HCT116 (cell line): ENCODE measurements at regions not wholly inside any gene's neighbourhood (a gene's known extent, or its start where the extent isn't known, plus 50 kb on each side); places are given as distances from the start of the nearest gene placed in this dataset.

ENCODE experiments used
- ATAC-seq: fragments of 200-7000 bp; cut with Tn5 transposase; 2 replicates; pipeline ENCODE4 v1.9.1; 2020; ENCODE audit warnings: mild to moderate bottlenecking, moderate library complexity
- BruUV-seq: library from RNA; stranded (reverse); fragments of 400-500 nt; replicated peaks from 2 replicates; lab custom pipeline; 2021; lab: Mats Ljungman, UMichigan
- CTCF ChIA-PET: fragments of 300-600 bp; sonication (Branson Sonifier 250); formaldehyde crosslinking; loops from one replicate; lab custom pipeline; 2021; ENCODE audit warnings: antibody characterized with exemption; lab: Charles Lee
- POLR2A ChIA-PET: fragments of 300-600, 350-600 bp; sonication (Branson Sonifier 250); formaldehyde crosslinking; loops from one replicate; lab custom pipeline; 2021; ENCODE audit warnings: antibody characterized with exemption; lab: Charles Lee
- RAD21 ChIA-PET, 2 experiments: fragments of 300-600 bp; sonication (Branson Sonifier 250); formaldehyde crosslinking; loops; one replicate each; lab custom pipeline; 2023; ENCODE audit warnings: low total read pairs in 2 of 2; ENCODE audit not compliant: uncharacterized antibody in 2 of 2, unreplicated experiment in 2 of 2, low non-redundant PET in 1 of 2; lab: Charles Lee
- DNase-seq: peaks from one replicate; pipeline ENCODE4 v3.0.0-alpha.2; 2010; ENCODE audit warnings: low read depth, low spot score
- H2AFZ ChIP-seq: fragments of 200-600 bp; shearing (Covaris generic), sonication (generic); 2 replicates; pipeline ENCODE4 v1.6.1; 2017; ENCODE audit warnings: low read depth, mixed run types, mixed read lengths, antibody characterized with exemption, low read length; ENCODE audit not compliant: poor library complexity, severe bottlenecking
- H3K27ac ChIP-seq: 2 replicates; pipeline ENCODE4 v1.5.1; 2012; ENCODE audit warnings: low read depth, low read length
- H3K27me3 ChIP-seq: fragments of 200-600 bp; sonication (generic); 2 replicates; pipeline ENCODE4 v1.6.1; 2016; ENCODE audit warnings: mixed run types, low read length, mixed read lengths; ENCODE audit not compliant: insufficient read depth
- H3K36me3 ChIP-seq, 2 experiments: fragments of 200-500 bp in 1 of 2; fragments of 200-600 bp in 1 of 2; sonication (Bioruptor generic) in 1 of 2; sonication (generic) in 1 of 2; 2 replicates each; pipeline versions ENCODE4 v1.5.1 to v1.6.1; 2014 to 2016; ENCODE audit warnings: low read length in 2 of 2, inconsistent platforms in 1 of 2, mixed read lengths in 1 of 2, mixed run types in 1 of 2; ENCODE audit not compliant: insufficient read depth in 2 of 2, control insufficient read depth in 1 of 2
- H3K4me1 ChIP-seq, 2 experiments: fragments of 200-600 bp in 1 of 2; sonication (generic) in 1 of 2; 2 replicates each; pipeline versions ENCODE4 v1.5.1 to v1.6.1; 2012 to 2017; ENCODE audit warnings: low read length in 2 of 2, inconsistent platforms in 1 of 2, mild to moderate bottlenecking in 1 of 2, mixed read lengths in 1 of 2, mixed run types in 1 of 2, moderate library complexity in 1 of 2; ENCODE audit not compliant: insufficient read depth in 2 of 2, control insufficient read depth in 1 of 2
- H3K4me2 ChIP-seq: fragments of 200-600 bp; sonication (generic); 2 replicates; pipeline ENCODE4 v1.6.1; 2017; ENCODE audit warnings: mixed run types, low read length, mixed read lengths
- H3K4me3 ChIP-seq, 2 experiments: fragments of 200-600 bp in 1 of 2; sonication (generic) in 1 of 2; replicated peaks in 1 of 2; 2 replicates each; pipeline ENCODE4 v1.5.1; 2011 to 2016; ENCODE audit warnings: low read length in 2 of 2, control low read depth in 1 of 2, low read depth in 1 of 2, mild to moderate bottlenecking in 1 of 2, mixed read lengths in 1 of 2, mixed run types in 1 of 2
- H3K79me2 ChIP-seq: fragments of 200-600 bp; sonication (generic); 2 replicates; pipeline ENCODE4 v1.6.1; 2017; ENCODE audit warnings: mild to moderate bottlenecking, mixed run types, low read length, moderate library complexity, mixed read lengths; ENCODE audit not compliant: insufficient read depth
- H3K9ac ChIP-seq: fragments of 200-600 bp; sonication (generic); 2 replicates; pipeline ENCODE4 v1.6.1; 2016; ENCODE audit warnings: low read length, mixed read lengths
- H3K9me2 ChIP-seq: fragments of 200-600 bp; sonication (generic), shearing (Covaris generic); 2 replicates; pipeline ENCODE4 v1.6.1; 2017; ENCODE audit warnings: mixed run types, mild to moderate bottlenecking, moderate library complexity; ENCODE audit not compliant: insufficient read depth
- H3K9me3 ChIP-seq, 2 experiments: fragments of 200-500 bp in 1 of 2; fragments of 200-600 bp in 1 of 2; sonication (Bioruptor generic) in 1 of 2; sonication (generic) in 1 of 2; 2 replicates each; pipeline ENCODE4 v1.6.1; 2014 to 2017; ENCODE audit warnings: low read length in 2 of 2, mixed read lengths in 2 of 2, inconsistent platforms in 1 of 2, low read depth in 1 of 2, mild to moderate bottlenecking in 1 of 2, mixed run types in 1 of 2, moderate library complexity in 1 of 2; ENCODE audit not compliant: control insufficient read depth in 1 of 2, insufficient read depth in 1 of 2
- H4K20me1 ChIP-seq: fragments of 200-600 bp; sonication (generic), shearing (Covaris generic); 2 replicates; pipeline ENCODE4 v1.6.1; 2017; ENCODE audit warnings: mixed run types, mild to moderate bottlenecking, moderate library complexity; ENCODE audit not compliant: insufficient read depth
- CBX3 ChIP-seq: IDR thresholded peaks from 2 replicates; pipeline ENCODE4 v1.6.1; 2012; ENCODE audit warnings: low read depth
- ELF1 ChIP-seq: IDR thresholded peaks from 2 replicates; pipeline ENCODE4 v1.6.1; 2012; ENCODE audit warnings: low read depth, borderline replicate concordance
- FOSL1 ChIP-seq: IDR thresholded peaks from 2 replicates; pipeline ENCODE4 v1.6.1; 2012; ENCODE audit warnings: low read depth
- MAX ChIP-seq: IDR thresholded peaks from 2 replicates; pipeline ENCODE4 v1.6.1; 2012
- POLR2A ChIP-seq: IDR thresholded peaks from 2 replicates; pipeline ENCODE4 v1.7.0; 2011; ENCODE audit warnings: borderline replicate concordance; ENCODE audit not compliant: insufficient read depth, insufficient read length; ENCODE audit errors: extremely low read depth
- REST ChIP-seq: IDR thresholded peaks from 2 replicates; pipeline ENCODE4 v1.6.1; 2012; ENCODE audit warnings: low read depth
- SIN3A ChIP-seq: IDR thresholded peaks from 2 replicates; pipeline ENCODE4 v1.6.1; 2012; ENCODE audit warnings: low read depth
- YY1 ChIP-seq: IDR thresholded peaks from 2 replicates; pipeline ENCODE4 v1.6.1; 2011; ENCODE audit warnings: low read length, low read depth, moderate library complexity, mild to moderate bottlenecking; ENCODE audit not compliant: insufficient replicate concordance; ENCODE audit errors: extremely low read depth
- intact Hi-C: fragments of 100-400 bp; cut with micrococcal nuclease; formaldehyde crosslinking; loops from 2 replicates; pipeline ENCODE4 v1.10.0; 2022

- H3K4me3 ChIP-seq, result no peak overlapping the region
- H3K9me3 ChIP-seq, result no peaks in the 10 kb centered on the region
- RAD21 ChIA-PET, result no interaction called here
- POLR2A ChIA-PET, result no interaction called here
- CTCF ChIA-PET, result no interaction called here
- no peaks in the 10 kb centered on the region for H3K79me2 ChIP-seq
- no peaks in the 10 kb centered on the region for H4K20me1 ChIP-seq
- DNase-seq (no peak), ATAC-seq (no peak)
- no peak overlapping the region for H2AFZ ChIP-seq
- H3K27ac ChIP-seq, result no peak overlapping the region
- no peaks in the 10 kb centered on the region for H3K36me3 ChIP-seq
- H3K27me3 ChIP-seq, result no peaks in the 10 kb centered on the region
- H3K4me1 ChIP-seq, result no peaks in the 10 kb centered on the region
- intact Hi-C loops, result no loop called here
- H3K4me2 ChIP-seq, result no peak overlapping the region
- TF ChIP-seq SIN3A, result no peak
- TF ChIP-seq ELF1, result no peak
- no peak for TF ChIP-seq CBX3
- no peak for TF ChIP-seq REST
- no peak for TF ChIP-seq POLR2A
- no peak for TF ChIP-seq MAX
- TF ChIP-seq YY1, result no peak
- TF ChIP-seq FOSL1, result no peak
- no TSS peak for BruUV-seq
- H3K9me2 ChIP-seq, result no peaks in the 10 kb centered on the region
- H3K9ac ChIP-seq, result no peak overlapping the region
These were observed 133.8 kb upstream of the LCORL start for GRCh38 chr4:18155067-18156041.
